GM19025 (cell line): ENCODE measurements at regions not wholly inside any gene's neighbourhood (a gene's known extent, or its start where the extent isn't known, plus 50 kb on each side); places are given as distances from the start of the nearest gene placed in this dataset.

Source experiments
- ATAC-seq: cut with Tn5 transposase; IDR thresholded peaks from one replicate; pipeline ENCODE4 v1.9.1; 2021; ENCODE audit warnings: mild to moderate bottlenecking, low read depth, moderate library complexity; ENCODE audit not compliant: unreplicated experiment

GRCh38 chr12:14272956-14273912 lies 92.2 kb upstream of the ATF7IP start:
- no peak for ATAC-seq

DNA sequence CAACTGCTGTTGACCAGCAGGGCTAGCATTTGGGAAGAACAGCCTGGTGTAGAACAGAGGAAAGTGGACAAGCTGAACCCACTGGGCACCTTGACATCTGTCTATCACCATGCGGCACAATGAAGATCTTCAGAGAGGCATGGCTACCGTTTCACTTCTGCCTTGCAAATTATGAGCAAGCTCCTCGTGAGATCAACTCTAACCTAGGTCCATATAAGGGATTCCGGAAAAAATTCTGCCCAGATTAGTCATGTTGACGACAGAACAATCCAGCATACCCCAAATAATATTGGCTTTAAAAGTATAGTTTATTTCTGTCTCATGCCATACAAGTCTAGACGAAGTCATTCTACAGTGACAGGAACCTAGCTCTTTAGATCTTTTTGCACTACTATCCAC lies 91.6 kb upstream of the ATF7IP start:
- ATAC-seq, result no peak

DNA sequence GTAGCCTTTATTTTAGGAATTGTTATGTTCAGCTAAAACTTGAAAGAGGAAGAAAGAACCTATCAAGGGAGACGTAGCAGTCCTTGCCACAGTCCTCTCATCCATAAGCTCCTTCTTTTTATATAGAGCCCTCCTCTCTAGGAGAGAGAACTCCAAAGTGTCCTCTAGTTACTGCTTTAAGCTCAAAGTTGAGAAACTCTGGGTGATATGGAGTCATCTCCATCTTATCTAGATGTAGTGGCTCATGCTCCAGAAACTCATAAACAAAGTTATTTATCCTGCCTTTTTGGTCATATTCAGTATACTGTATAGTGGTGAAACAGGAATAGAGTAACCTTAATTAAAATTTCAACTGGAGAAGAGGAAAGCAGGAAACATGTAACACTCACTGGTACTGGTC lies 90.4 kb upstream of the ATF7IP start:
- no peak for ATAC-seq

DNA sequence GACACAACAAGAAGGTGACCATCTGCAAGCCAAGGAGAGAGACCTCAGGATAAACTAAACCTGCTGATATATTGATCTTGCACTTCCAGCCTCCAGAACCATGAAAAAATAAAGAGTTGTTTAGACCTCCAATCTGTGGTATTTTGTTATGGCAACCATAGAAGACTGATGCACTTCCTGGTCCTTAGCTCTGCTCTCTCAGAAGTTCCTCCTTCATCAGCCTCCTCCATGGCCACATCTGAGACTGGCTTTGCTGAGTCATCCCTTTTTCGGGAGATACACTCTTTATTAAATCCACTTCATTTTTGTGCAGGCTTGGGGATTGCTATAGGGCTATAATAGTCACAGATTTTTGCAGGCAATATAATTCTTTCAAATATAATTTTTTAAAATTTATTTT lies 89.6 kb upstream of the ATF7IP start:
- ATAC-seq, result no peak

DNA sequence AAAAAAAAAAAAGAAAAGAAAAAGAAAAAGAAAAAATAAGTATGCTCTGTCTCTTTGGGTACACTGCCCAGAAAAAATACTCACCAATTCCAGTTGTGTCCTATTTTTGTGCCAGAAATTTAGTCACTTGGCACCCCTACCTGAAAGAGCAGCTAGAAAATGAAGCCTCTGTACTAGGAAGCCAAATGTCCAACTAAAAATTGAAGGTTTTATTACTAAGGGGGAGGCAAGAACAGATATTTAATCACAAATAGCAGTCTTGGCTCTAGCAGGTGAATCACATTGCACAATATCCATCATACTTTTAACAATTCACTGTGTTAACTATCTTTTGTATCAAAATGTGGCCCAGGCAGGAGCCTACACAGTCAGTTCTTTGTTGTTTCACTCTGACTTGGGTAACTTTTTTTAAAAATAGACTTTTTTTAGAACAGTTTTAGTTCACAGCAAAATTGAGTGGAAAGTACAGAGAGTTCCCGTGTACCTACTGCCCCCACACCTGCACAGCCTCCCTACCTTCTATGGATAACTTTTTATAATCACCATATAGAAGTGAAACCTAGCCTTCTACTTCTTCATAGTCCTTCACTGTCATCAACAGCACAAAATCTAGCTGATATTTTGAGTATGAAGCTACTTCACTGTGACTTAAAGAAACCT lies 87.1 kb upstream of the ATF7IP start:
- no peak for ATAC-seq

- no peak for ATAC-seq
Measured at GRCh38 chr12:14279845-14280244, 85.6 kb upstream of the ATF7IP start.

DNA sequence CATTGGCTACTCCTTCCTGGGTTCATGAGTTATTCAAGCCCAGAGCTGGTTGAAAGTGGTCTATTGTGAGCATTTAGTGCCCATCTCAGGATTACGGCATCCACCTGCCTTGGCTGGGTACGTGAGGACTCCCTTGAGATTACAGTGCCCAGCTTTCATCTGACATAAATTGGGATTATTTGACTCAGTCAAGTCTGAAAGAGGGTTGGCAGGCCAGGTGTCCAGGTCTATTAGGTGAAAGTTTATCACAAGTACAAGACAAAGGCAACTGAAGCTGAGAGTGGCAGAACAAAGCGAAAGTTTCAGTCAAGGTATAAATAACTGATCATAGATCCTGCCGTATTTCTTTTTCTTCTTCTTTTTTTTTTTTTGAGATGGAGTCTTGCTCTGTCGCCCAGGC lies 84.6 kb upstream of the ATF7IP start:
- ATAC-seq, result no peak

DNA sequence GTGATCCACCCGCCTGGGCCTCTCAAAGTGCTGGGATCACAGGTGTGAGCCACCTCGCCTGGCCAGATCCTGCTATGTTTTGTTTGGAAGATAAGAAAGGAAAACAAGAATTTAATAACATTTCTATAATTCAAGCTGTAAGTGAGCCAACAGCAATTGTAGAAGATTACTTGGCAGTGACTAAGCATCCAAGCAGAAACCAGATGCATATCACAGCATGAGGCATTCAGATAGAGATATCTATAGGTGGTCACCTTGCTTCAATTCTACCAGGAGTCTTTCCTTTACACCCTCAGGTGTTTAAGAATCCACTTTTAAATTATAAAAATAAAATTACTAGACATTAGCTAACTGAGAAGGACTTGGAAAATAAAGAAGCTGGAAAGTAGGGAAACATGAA lies 83.9 kb upstream of the ATF7IP start:
- no peak for ATAC-seq

DNA sequence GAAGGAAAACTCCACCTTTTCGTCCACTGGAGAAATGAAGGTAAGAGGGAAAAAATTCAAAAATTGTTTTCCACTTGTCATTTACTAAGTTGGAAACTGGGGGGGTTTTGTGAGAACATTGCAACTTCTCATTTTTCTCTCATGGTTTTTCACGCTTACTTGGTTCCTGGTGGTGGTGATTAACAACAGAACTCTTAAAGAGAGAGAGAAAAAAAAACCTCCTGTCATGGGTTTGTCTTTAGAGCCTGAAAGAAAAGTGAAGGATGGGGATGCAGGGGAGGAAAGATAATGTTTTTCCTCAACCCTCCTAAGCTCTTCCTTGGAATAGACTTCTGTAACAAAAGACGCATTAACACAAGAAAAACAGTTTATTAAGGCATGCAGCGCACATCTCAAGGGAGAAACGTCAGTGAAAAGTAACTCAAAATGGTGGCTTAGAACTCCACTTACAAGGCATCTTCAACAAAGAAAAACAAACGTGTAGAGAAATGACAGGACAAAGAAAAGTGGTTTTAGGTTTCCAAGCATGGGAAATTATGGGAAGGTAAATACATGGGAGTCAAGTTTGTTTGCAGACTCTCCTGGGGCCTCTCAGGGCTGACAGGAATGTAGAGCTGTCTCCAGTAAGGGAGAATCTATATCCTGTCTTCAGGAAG lies 81.9 kb upstream of the ATF7IP start:
- no peak for ATAC-seq

- ATAC-seq, result no peak
Measured at GRCh38 chr12:14284184-14284722, 81.2 kb upstream of the ATF7IP start.

GRCh38 chr12:14289601-14290000 lies 75.9 kb upstream of the ATF7IP start:
- no peak for ATAC-seq

- no peak for ATAC-seq
Measured at GRCh38 chr12:14290951-14291350, 74.5 kb upstream of the ATF7IP start.

DNA sequence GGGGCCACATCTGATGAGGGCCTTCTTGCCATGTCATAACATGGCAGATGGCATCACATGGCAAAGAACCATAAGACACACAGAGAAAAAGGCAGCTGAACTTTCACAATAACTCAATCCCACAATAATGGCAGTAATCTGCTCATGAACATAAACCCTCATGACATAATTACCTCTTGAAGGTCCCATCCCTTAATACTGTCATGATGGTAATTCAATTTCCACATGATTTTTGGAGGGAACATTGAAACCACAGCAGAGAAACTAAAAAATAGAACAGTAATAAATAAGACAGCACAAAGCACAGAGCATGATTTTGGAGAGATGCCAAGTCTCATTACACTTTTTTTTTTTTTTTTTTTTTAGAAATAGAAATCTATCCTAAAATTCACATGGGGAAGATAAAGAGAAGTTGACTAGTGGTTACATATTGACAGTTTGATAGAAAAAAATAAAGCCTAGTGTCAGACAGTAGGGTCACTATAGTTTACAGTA lies 61.8 kb upstream of the ATF7IP start:
- no peak for ATAC-seq

DNA sequence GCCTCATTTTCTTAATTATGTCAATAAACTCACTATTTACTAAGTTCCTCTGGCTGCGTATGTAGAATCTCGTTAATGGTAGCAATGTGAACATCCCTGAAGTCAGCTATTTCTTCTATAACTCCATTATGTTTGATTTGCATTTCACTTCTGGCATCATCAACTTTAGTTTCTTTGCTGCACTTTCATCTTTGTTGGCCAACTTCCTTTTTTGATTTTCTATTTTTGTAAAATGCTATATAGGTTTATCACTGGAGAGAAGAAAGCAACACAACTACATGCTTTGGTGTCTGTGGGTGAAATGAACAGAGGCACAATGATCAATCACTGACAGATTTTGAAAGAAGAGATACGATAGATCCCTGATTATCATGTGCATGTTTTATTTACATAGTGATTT lies 58.5 kb upstream of the ATF7IP start:
- no peak for ATAC-seq

- no peak for ATAC-seq
Measured at GRCh38 chr12:14308516-14308915, 57.0 kb upstream of the ATF7IP start.

DNA sequence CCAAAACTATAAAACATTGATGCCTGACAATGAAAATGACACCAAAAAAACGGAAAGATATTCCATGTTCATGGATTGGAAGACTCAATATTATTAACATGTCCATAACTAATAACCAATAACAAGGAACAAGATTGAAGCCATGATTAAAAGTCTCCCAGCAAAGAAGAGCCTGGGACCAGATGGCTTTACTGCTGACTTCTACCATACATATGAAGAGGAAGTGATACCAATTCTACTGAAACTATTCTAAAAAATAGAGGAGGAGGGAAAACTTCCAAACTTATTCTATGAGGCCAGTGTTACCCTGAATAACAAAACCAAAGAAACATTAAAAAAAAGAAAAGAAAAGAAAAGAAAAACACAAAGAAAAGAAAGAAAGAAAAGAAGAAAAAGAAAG lies 54.6 kb upstream of the ATF7IP start:
- no peak for ATAC-seq

GRCh38 chr12:14313379-14314138 lies 51.9 kb upstream of the ATF7IP start:
- no peak for ATAC-seq

- ATAC-seq, result no peak
Measured at GRCh38 chr12:14314801-14315200, 50.7 kb upstream of the ATF7IP start.

DNA sequence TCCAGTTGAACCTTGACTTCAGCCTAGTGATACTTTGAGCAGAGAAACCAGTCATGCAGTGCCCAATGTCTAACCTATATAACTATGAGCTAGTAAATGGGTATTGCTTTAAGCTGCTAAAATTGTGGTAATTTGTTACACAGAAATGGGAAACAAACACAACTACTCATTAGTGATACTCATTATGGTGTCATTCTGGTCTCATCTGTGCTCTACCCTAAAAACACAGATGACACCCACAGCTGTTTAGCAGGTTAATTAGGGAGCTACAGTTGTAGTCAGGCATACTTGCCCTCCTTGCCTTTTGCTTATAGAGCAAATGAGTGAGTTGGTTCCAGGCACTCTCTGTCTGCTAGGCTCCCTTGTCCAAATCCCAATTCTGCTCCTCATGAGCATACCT lies 50.0 kb upstream of the ATF7IP start:
- ATAC-seq, result no peak
